ENCODE measurements at regions not wholly inside any gene's neighbourhood (a gene's known extent, or its start where the extent isn't known, plus 50 kb on each side); places are given as distances from the start of the nearest gene placed in this dataset.

DNA sequence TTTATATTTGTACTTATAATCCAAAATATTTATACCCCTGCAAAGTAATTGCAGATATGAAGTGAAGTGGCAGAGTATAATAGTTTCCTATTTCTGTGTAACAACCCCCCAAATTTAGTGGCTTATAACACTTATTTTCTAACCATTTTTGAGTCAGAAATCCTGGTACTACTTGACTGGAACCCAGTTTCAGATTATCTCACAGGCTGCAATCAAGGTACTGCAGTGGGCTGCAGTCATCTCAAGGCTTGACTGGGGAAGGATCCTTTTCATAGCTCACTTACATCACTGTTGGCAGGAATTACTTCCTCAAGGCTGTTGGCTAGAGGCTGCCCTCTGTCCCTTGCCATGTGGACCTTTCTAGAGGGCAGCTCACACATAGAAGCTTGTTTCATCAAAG lies 558.2 kb upstream of the PKDCC start:
- FAIRE-seq (no peak), DNase-seq (ENCODE audit: low read depth) (no peak)
- no peaks in the 10 kb centered on the region for H3K4me1 Mint-ChIP-seq (ENCODE audit: low read depth, unreplicated experiment)
- TF ChIP-seq EZH2 (IDR thresholded peaks at IDR 0.05; ENCODE audit: insufficient read depth, low read length), result no peak
- TF ChIP-seq, protein P1, sequence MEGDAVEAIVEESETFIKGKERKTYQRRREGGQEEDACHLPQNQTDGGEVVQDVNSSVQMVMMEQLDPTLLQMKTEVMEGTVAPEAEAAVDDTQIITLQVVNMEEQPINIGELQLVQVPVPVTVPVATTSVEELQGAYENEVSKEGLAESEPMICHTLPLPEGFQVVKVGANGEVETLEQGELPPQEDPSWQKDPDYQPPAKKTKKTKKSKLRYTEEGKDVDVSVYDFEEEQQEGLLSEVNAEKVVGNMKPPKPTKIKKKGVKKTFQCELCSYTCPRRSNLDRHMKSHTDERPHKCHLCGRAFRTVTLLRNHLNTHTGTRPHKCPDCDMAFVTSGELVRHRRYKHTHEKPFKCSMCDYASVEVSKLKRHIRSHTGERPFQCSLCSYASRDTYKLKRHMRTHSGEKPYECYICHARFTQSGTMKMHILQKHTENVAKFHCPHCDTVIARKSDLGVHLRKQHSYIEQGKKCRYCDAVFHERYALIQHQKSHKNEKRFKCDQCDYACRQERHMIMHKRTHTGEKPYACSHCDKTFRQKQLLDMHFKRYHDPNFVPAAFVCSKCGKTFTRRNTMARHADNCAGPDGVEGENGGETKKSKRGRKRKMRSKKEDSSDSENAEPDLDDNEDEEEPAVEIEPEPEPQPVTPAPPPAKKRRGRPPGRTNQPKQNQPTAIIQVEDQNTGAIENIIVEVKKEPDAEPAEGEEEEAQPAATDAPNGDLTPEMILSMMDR (IDR thresholded peaks at IDR 0.05; ENCODE audit: insufficient read depth, low read depth, low read length), result no peak
- H3K4me3 ChIP-seq (ENCODE audit: insufficient read depth, low read depth, low read length), result no peak overlapping the region
- H3K27me3 Mint-ChIP-seq (ENCODE audit: low read depth, unreplicated experiment), result no peaks in the 10 kb centered on the region
- H4K20me1 ChIP-seq (ENCODE audit: insufficient read depth, low read length), result no peaks in the 10 kb centered on the region
- no peak overlapping the region for H3K4me2 ChIP-seq (ENCODE audit: low read length)
- peaks cover 3% of the 10 kb centered on the region for H3K9me3 Mint-ChIP-seq (ENCODE audit: unreplicated experiment)
- H3K4me1 ChIP-seq (ENCODE audit: insufficient read depth, low read length), result no peaks in the 10 kb centered on the region
- H3K27ac Mint-ChIP-seq (ENCODE audit: unreplicated experiment), result no peak overlapping the region
- no peak overlapping the region for H3K4me3 Mint-ChIP-seq (ENCODE audit: unreplicated experiment)
- H3K27me3 ChIP-seq (ENCODE audit: insufficient read depth, low read length), result no peaks in the 10 kb centered on the region
- no peaks in the 10 kb centered on the region for H3K36me3 ChIP-seq (ENCODE audit: insufficient read depth, low read length)
- no peak overlapping the region for H2AFZ ChIP-seq (ENCODE audit: low read depth, low read length)
- H3K36me3 Mint-ChIP-seq (ENCODE audit: low read depth, unreplicated experiment), result no peaks in the 10 kb centered on the region
- H3K9me3 ChIP-seq (ENCODE audit: insufficient read depth, low read depth, low read length), result peaks cover 6% of the 10 kb centered on the region
- H3K27ac ChIP-seq (ENCODE audit: low read depth, low read length), result no peak overlapping the region
- no peaks in the 10 kb centered on the region for H3K79me2 ChIP-seq (ENCODE audit: insufficient read depth, low read length)
- H3K9ac ChIP-seq (ENCODE audit: low read length), result no peak overlapping the region

DNA sequence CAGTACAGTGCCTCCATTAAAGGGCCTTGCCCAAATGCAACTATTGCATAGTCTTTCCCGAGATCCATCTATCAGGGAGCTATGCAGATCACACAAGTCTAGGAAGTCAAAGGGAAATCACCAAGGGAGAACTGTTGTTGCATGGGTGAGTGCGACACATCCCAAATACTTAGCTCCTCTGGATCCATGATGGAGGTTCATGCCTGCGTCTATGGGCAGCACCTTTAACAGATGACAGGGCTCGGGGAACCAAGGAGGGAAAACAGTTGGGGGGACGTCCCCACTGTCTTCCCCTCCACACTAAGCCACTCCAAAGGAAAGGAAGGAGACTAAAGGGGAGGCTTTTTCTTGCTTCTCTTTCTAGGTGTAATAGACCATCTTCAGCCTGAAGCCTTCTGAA lies 552.8 kb upstream of the PKDCC start:
- FAIRE-seq (no peak), DNase-seq (ENCODE audit: low read depth) (no peak)
- H3K27ac Mint-ChIP-seq (ENCODE audit: unreplicated experiment), result no peak overlapping the region
- H3K4me3 Mint-ChIP-seq (ENCODE audit: unreplicated experiment), result no peak overlapping the region
- Histone ChIP-seq H3K27me3 (ENCODE audit: insufficient read depth, low read length) (no peaks in the 10 kb centered on the region), H4K20me1 (ENCODE audit: insufficient read depth, low read length) (no peaks in the 10 kb centered on the region), H3K4me3 (ENCODE audit: insufficient read depth, low read depth, low read length) (no peak overlapping the region), H3K9me3 (ENCODE audit: insufficient read depth, low read depth, low read length) (peaks cover 17% of the 10 kb centered on the region), H3K9ac (ENCODE audit: low read length) (no peak overlapping the region), H3K4me1 (ENCODE audit: insufficient read depth, low read length) (no peaks in the 10 kb centered on the region), H3K27ac (ENCODE audit: low read depth, low read length) (no peak overlapping the region), H3K4me2 (ENCODE audit: low read length) (no peak overlapping the region), H2AFZ (ENCODE audit: low read depth, low read length) (no peak overlapping the region), H3K36me3 (ENCODE audit: insufficient read depth, low read length) (no peaks in the 10 kb centered on the region), H3K79me2 (ENCODE audit: insufficient read depth, low read length) (no peaks in the 10 kb centered on the region)
- TF ChIP-seq EZH2 (IDR thresholded peaks at IDR 0.05; ENCODE audit: insufficient read depth, low read length), result no peak
- TF ChIP-seq, protein P1 (IDR thresholded peaks at IDR 0.05; ENCODE audit: insufficient read depth, low read depth, low read length), result no peak
- no peaks in the 10 kb centered on the region for H3K27me3 Mint-ChIP-seq (ENCODE audit: low read depth, unreplicated experiment)
- H3K4me1 Mint-ChIP-seq (ENCODE audit: low read depth, unreplicated experiment), result no peaks in the 10 kb centered on the region
- H3K36me3 Mint-ChIP-seq (ENCODE audit: low read depth, unreplicated experiment), result no peaks in the 10 kb centered on the region
- peaks cover 37% of the 10 kb centered on the region for H3K9me3 Mint-ChIP-seq (ENCODE audit: unreplicated experiment)

DNA sequence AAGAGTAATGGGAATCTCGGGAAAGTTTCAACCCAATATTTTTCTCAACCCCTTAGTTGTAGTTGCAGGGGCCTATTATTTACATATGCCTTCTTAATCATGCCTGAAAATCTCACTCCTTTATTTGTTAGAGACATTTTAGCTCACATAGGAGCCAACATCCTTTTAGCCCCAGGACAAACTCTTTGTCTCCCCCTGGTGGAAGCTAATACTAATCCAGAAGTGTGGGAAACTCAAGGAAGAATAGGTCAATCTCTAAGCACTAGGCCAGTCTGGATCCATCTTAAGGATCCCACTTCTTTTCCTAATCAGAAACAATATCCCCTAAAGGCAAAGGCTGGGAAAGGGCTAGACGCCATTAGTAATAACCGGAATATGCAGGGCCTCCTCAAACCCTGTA lies 550.9 kb upstream of the PKDCC start:
- Histone ChIP-seq H3K79me2 (ENCODE audit: insufficient read depth, low read length) (no peaks in the 10 kb centered on the region), H3K27me3 (ENCODE audit: insufficient read depth, low read length) (no peaks in the 10 kb centered on the region), H4K20me1 (ENCODE audit: insufficient read depth, low read length) (no peaks in the 10 kb centered on the region), H3K27ac (ENCODE audit: low read depth, low read length) (no peak overlapping the region), H2AFZ (ENCODE audit: low read depth, low read length) (no peak overlapping the region), H3K9me3 (ENCODE audit: insufficient read depth, low read depth, low read length) (peaks cover 17% of the 10 kb centered on the region), H3K4me2 (ENCODE audit: low read length) (no peak overlapping the region), H3K4me1 (ENCODE audit: insufficient read depth, low read length) (no peaks in the 10 kb centered on the region), H3K4me3 (ENCODE audit: insufficient read depth, low read depth, low read length) (no peak overlapping the region), H3K9ac (ENCODE audit: low read length) (no peak overlapping the region), H3K36me3 (ENCODE audit: insufficient read depth, low read length) (no peaks in the 10 kb centered on the region)
- peaks cover 40% of the 10 kb centered on the region for H3K9me3 Mint-ChIP-seq (ENCODE audit: unreplicated experiment)
- no peak overlapping the region for H3K27ac Mint-ChIP-seq (ENCODE audit: unreplicated experiment)
- H3K4me3 Mint-ChIP-seq (ENCODE audit: unreplicated experiment), result no peak overlapping the region
- TF ChIP-seq, protein P1 (IDR thresholded peaks at IDR 0.05; ENCODE audit: insufficient read depth, low read depth, low read length), result peak; percentile 12
- TF ChIP-seq EZH2 (IDR thresholded peaks at IDR 0.05; ENCODE audit: insufficient read depth, low read length), result no peak
- no peaks in the 10 kb centered on the region for H3K36me3 Mint-ChIP-seq (ENCODE audit: low read depth, unreplicated experiment)
- DNase-seq (ENCODE audit: low read depth), result no peak
- no peaks in the 10 kb centered on the region for H3K4me1 Mint-ChIP-seq (ENCODE audit: low read depth, unreplicated experiment)
- H3K27me3 Mint-ChIP-seq (ENCODE audit: low read depth, unreplicated experiment), result no peaks in the 10 kb centered on the region
- FAIRE-seq, result no peak

Measured in astrocyte (in vitro differentiated cells and primary cell).